Ishikawa (cell line): ENCODE measurements at regions not wholly inside any gene's neighbourhood (a gene's known extent, or its start where the extent isn't known, plus 50 kb on each side); places are given as distances from the start of the nearest gene placed in this dataset.

ENCODE experiments used
- CEBPB ChIP-seq: IDR thresholded peaks from 2 replicates; pipeline ENCODE4 v1.6.1; 2012
- CREB1 ChIP-seq: IDR thresholded peaks from 2 replicates; pipeline ENCODE4 v1.6.1; 2012; ENCODE audit warnings: low read depth
- EP300 ChIP-seq: IDR thresholded peaks from 2 replicates; pipeline ENCODE4 v1.6.1; 2012; ENCODE audit warnings: borderline replicate concordance
- FOXM1 ChIP-seq: IDR thresholded peaks from 2 replicates; pipeline ENCODE4 v1.6.1; 2012; ENCODE audit warnings: low read depth, borderline replicate concordance
- NFIC ChIP-seq: IDR thresholded peaks from 2 replicates; pipeline ENCODE4 v1.6.1; 2012
- RAD21 ChIP-seq: IDR thresholded peaks from 2 replicates; pipeline ENCODE4 v1.6.1; 2012; ENCODE audit warnings: low read depth
- TAF1 ChIP-seq: IDR thresholded peaks from 2 replicates; pipeline ENCODE4 v1.6.1; 2012; ENCODE audit warnings: low read depth, mild to moderate bottlenecking
- TCF12 ChIP-seq: IDR thresholded peaks from 2 replicates; pipeline ENCODE4 v1.6.1; 2012; ENCODE audit warnings: low read depth
- TEAD4 ChIP-seq: IDR thresholded peaks from 2 replicates; pipeline ENCODE4 v1.6.1; 2012
- YY1 ChIP-seq: IDR thresholded peaks from 2 replicates; pipeline ENCODE4 v1.6.1; 2012; ENCODE audit warnings: low read depth
- TF ChIP-seq, protein P1 (sequence below): IDR thresholded peaks from 2 replicates; pipeline ENCODE4 v1.6.1; 2012
- TF ChIP-seq, protein P2 (sequence below): IDR thresholded peaks from 2 replicates; pipeline ENCODE4 v1.6.1; 2012; ENCODE audit warnings: low read depth, mild to moderate bottlenecking
- TF ChIP-seq, protein P3 (sequence below): IDR thresholded peaks from 2 replicates; pipeline ENCODE4 v1.6.1; 2012

DNA sequence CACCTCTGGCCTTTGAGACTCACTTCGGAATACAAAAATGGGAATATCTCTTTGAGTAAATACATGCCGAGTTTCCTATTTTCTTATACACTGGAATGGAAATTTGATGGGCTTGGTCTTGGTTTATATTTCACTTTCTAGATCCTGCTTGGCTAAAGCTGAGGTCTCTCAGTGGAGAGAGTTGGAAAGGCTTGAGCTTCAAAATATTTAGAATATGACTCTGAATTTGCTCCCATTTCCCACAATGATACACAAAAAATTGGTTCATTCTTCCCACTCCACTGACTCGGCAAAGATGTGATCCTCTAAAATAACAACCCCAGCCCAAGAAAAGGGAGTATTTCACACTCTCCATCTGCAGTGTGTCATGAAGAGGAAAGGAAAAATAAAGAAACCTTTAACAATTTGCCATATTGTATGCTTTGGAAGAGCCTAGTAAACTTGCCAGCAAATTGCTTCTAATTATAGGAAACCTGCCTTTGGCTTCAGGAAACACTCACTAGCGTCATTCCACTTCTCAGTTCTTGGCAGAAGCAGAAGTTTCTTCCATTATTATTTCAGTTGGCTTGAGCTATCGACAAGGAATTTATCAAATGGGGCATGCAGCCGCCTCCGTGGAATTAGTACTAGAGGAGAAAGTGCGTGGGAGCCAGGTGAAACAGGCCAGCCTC is 302.9 kb downstream of the NSG2 start:
- TF ChIP-seq CEBPB (no peak), EP300 (no peak), TAF1 (no peak), YY1 (no peak), CREB1 (no peak), TEAD4 (no peak), FOXM1 (no peak), TCF12 (no peak), RAD21 (no peak), NFIC (no peak)
- TF ChIP-seq, protein P1, sequence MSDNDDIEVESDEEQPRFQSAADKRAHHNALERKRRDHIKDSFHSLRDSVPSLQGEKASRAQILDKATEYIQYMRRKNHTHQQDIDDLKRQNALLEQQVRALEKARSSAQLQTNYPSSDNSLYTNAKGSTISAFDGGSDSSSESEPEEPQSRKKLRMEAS: no peak
- TF ChIP-seq, protein P2, sequence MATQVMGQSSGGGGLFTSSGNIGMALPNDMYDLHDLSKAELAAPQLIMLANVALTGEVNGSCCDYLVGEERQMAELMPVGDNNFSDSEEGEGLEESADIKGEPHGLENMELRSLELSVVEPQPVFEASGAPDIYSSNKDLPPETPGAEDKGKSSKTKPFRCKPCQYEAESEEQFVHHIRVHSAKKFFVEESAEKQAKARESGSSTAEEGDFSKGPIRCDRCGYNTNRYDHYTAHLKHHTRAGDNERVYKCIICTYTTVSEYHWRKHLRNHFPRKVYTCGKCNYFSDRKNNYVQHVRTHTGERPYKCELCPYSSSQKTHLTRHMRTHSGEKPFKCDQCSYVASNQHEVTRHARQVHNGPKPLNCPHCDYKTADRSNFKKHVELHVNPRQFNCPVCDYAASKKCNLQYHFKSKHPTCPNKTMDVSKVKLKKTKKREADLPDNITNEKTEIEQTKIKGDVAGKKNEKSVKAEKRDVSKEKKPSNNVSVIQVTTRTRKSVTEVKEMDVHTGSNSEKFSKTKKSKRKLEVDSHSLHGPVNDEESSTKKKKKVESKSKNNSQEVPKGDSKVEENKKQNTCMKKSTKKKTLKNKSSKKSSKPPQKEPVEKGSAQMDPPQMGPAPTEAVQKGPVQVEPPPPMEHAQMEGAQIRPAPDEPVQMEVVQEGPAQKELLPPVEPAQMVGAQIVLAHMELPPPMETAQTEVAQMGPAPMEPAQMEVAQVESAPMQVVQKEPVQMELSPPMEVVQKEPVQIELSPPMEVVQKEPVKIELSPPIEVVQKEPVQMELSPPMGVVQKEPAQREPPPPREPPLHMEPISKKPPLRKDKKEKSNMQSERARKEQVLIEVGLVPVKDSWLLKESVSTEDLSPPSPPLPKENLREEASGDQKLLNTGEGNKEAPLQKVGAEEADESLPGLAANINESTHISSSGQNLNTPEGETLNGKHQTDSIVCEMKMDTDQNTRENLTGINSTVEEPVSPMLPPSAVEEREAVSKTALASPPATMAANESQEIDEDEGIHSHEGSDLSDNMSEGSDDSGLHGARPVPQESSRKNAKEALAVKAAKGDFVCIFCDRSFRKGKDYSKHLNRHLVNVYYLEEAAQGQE: no peak
- TF ChIP-seq, protein P3, sequence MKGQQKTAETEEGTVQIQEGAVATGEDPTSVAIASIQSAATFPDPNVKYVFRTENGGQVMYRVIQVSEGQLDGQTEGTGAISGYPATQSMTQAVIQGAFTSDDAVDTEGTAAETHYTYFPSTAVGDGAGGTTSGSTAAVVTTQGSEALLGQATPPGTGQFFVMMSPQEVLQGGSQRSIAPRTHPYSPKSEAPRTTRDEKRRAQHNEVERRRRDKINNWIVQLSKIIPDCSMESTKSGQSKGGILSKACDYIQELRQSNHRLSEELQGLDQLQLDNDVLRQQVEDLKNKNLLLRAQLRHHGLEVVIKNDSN: no peak
